ENCODE measurements at regions not wholly inside any gene's neighbourhood (a gene's known extent, or its start where the extent isn't known, plus 50 kb on each side); places are given as distances from the start of the nearest gene placed in this dataset.

- TF ChIP-seq POLR2A (IDR thresholded peaks at IDR 0.05) (no peak), CTCF (IDR thresholded peaks at IDR 0.05) (no peak)
- Histone ChIP-seq H3K4me1 (no peaks in the 10 kb centered on the region), H3K27ac (no peak overlapping the region), H3K4me3 (no peak overlapping the region), H3K27me3 (no peaks in the 10 kb centered on the region), H3K36me3 (no peaks in the 10 kb centered on the region), H3K9me3 (no peaks in the 10 kb centered on the region)
- no peak for DNase-seq
Observed at GRCh38 chr6:97665446-97665845, 382.4 kb upstream of the MMS22L start.

- no peaks in the 10 kb centered on the region for H3K9me3 ChIP-seq
- no peaks in the 10 kb centered on the region for H3K27me3 ChIP-seq
- no peaks in the 10 kb centered on the region for H3K4me1 ChIP-seq
- no peak for TF ChIP-seq CTCF (IDR thresholded peaks at IDR 0.05)
- no peak for TF ChIP-seq POLR2A (IDR thresholded peaks at IDR 0.05)
- no peak for DNase-seq
- no peak overlapping the region for H3K4me3 ChIP-seq
- H3K27ac ChIP-seq: no peak overlapping the region
- no peaks in the 10 kb centered on the region for H3K36me3 ChIP-seq
Observed at GRCh38 chr6:97666889-97667288, 383.9 kb upstream of the MMS22L start.

- Histone ChIP-seq H3K27ac (no peak overlapping the region), H3K4me3 (no peak overlapping the region), H3K36me3 (no peaks in the 10 kb centered on the region), H3K27me3 (no peaks in the 10 kb centered on the region), H3K9me3 (no peaks in the 10 kb centered on the region), H3K4me1 (no peaks in the 10 kb centered on the region)
- no peak for TF ChIP-seq CTCF (IDR thresholded peaks at IDR 0.05)
- TF ChIP-seq POLR2A (IDR thresholded peaks at IDR 0.05): no peak
- DNase-seq: no peak
Observed at GRCh38 chr6:97668716-97669115, 385.7 kb upstream of the MMS22L start.

- Histone ChIP-seq H3K4me3 (no peak overlapping the region), H3K27ac (no peak overlapping the region), H3K27me3 (no peaks in the 10 kb centered on the region), H3K9me3 (no peaks in the 10 kb centered on the region), H3K36me3 (no peaks in the 10 kb centered on the region), H3K4me1 (no peaks in the 10 kb centered on the region)
- peak in 1 of 3 donors; percentile 20 for DNase-seq
- no peak for TF ChIP-seq POLR2A (IDR thresholded peaks at IDR 0.05)
- TF ChIP-seq CTCF (IDR thresholded peaks at IDR 0.05): no peak
Observed at GRCh38 chr6:97669191-97670031, 386.4 kb upstream of the MMS22L start.

- Histone ChIP-seq H3K27ac (no peak overlapping the region), H3K4me3 (no peak overlapping the region), H3K9me3 (no peaks in the 10 kb centered on the region), H3K4me1 (no peaks in the 10 kb centered on the region), H3K36me3 (no peaks in the 10 kb centered on the region), H3K27me3 (no peaks in the 10 kb centered on the region)
- TF ChIP-seq POLR2A (IDR thresholded peaks at IDR 0.05): no peak
- no peak for TF ChIP-seq CTCF (IDR thresholded peaks at IDR 0.05)
- DNase-seq: no peak
Observed at GRCh38 chr6:97674802-97675201, 391.8 kb upstream of the MMS22L start.
